SK-N-SH (cell line): ENCODE measurements at regions not wholly inside any gene's neighbourhood (a gene's known extent, or its start where the extent isn't known, plus 50 kb on each side); places are given as distances from the start of the nearest gene placed in this dataset.

ENCODE experiments used
- CTCF ChIA-PET: fragments of 300-600, 350-600 bp; formaldehyde crosslinking; extraction: SDS; loops from one replicate; lab custom pipeline; 2021; lab: Yijun Ruan, JAX
- POLR2A ChIA-PET: fragments of 350-600 bp; sonication (Branson Sonifier 250); formaldehyde crosslinking; extraction: SDS; loops from one replicate; lab custom pipeline; 2020; ENCODE audit warnings: antibody characterized with exemption, inconsistent platforms; lab: Yijun Ruan, JAX
- DNase-seq: peaks from one replicate; pipeline ENCODE4 v3.0.0; 2012
- H2AFZ ChIP-seq: fragments of 200-600 bp; sonication (generic); 2 replicates; pipeline ENCODE4 v1.8.1; 2016; ENCODE audit warnings: antibody characterized with exemption, mild to moderate bottlenecking, low read depth
- H3F3A ChIP-seq: fragments of 200-600 bp; sonication (generic); replicated peaks from 2 replicates; pipeline ENCODE3; 2016; ENCODE audit warnings: antibody characterized with exemption, mild to moderate bottlenecking; ENCODE audit not compliant: insufficient read depth
- H3K27ac ChIP-seq, 2 experiments: fragments of 200-500 bp in 1 of 2; fragments of 200-600 bp in 1 of 2; sonication (Bioruptor generic) in 1 of 2; sonication (generic), shearing (Covaris generic) in 1 of 2; 2 replicates each; pipeline versions ENCODE4 v1.5.1 to v1.6.1; 2014 to 2016; ENCODE audit warnings: low read depth in 2 of 2, inconsistent platforms in 1 of 2, low read length in 1 of 2, mild to moderate bottlenecking in 1 of 2, mixed read lengths in 1 of 2
- H3K27me3 ChIP-seq: fragments of 200-600 bp; sonication (generic), shearing (Covaris generic); 2 replicates; pipeline ENCODE4 v1.6.1; 2016; ENCODE audit warnings: mixed run types; ENCODE audit not compliant: insufficient read depth
- H3K36me3 ChIP-seq, 2 experiments: fragments of 200-500 bp in 1 of 2; fragments of 200-600 bp in 1 of 2; sonication (Bioruptor generic) in 1 of 2; sonication (generic) in 1 of 2; replicated peaks in 1 of 2; 2 replicates each; pipeline versions ENCODE3 to v1.5.1; 2014 to 2016; ENCODE audit warnings: low read length in 1 of 2, mild to moderate bottlenecking in 1 of 2; ENCODE audit not compliant: insufficient read depth in 2 of 2, control insufficient read depth in 1 of 2
- H3K4me1 ChIP-seq, 2 experiments: fragments of 200-500 bp in 1 of 2; fragments of 200-600 bp in 1 of 2; sonication (Bioruptor generic) in 1 of 2; sonication (generic), shearing (Covaris generic) in 1 of 2; 2 replicates each; pipeline versions ENCODE4 v1.5.1 to v1.6.1; 2014 to 2016; ENCODE audit warnings: low read depth in 1 of 2, low read length in 1 of 2, mixed run types in 1 of 2; ENCODE audit not compliant: insufficient read depth in 2 of 2, control insufficient read depth in 1 of 2
- H3K4me2 ChIP-seq: fragments of 200-600 bp; sonication (generic), shearing (Covaris generic); 2 replicates; pipeline ENCODE4 v1.6.1; 2017; ENCODE audit warnings: mixed run types
- H3K4me3 ChIP-seq, 2 experiments: fragments of 200-500 bp in 1 of 2; fragments of 200-600 bp in 1 of 2; sonication (Bioruptor generic) in 1 of 2; sonication (generic), shearing (Covaris generic) in 1 of 2; 2 replicates each; pipeline versions ENCODE4 v1.5.1 to v1.8.1; 2014 to 2016; ENCODE audit warnings: low read depth in 2 of 2, inconsistent platforms in 1 of 2, low read length in 1 of 2, mild to moderate bottlenecking in 1 of 2, mixed read lengths in 1 of 2, moderate library complexity in 1 of 2
- H3K79me2 ChIP-seq: fragments of 200-600 bp; sonication (generic); 2 replicates; pipeline ENCODE4 v1.8.1; 2017; ENCODE audit warnings: mild to moderate bottlenecking; ENCODE audit not compliant: insufficient read depth
- H3K9ac ChIP-seq: fragments of 200-600 bp; sonication (generic); 2 replicates; pipeline ENCODE4 v1.6.1; 2017; ENCODE audit warnings: mixed run types
- H3K9me2 ChIP-seq: fragments of 200-600 bp; sonication (generic); 2 replicates; pipeline ENCODE4 v1.6.1; 2017; ENCODE audit warnings: mixed run types
- H3K9me3 ChIP-seq: fragments of 200-600 bp; sonication (generic); 2 replicates; pipeline ENCODE4 v1.6.1; 2017; ENCODE audit warnings: mixed run types, mild to moderate bottlenecking, moderate library complexity
- H4K20me1 ChIP-seq: fragments of 200-600 bp; sonication (generic); 2 replicates; pipeline ENCODE4 v1.6.1; 2017; ENCODE audit warnings: mild to moderate bottlenecking, mixed run types; ENCODE audit not compliant: insufficient read depth
- ELF1 ChIP-seq: IDR thresholded peaks from 2 replicates; pipeline ENCODE4 v1.4.0; 2012
- EZH2phosphoT487 ChIP-seq: fragments of 200-600 bp; sonication (generic); IDR thresholded peaks from 2 replicates; pipeline ENCODE4 v1.6.1; 2017; ENCODE audit warnings: low read depth, mixed run types, mild to moderate bottlenecking, antibody characterized with exemption, moderate library complexity, borderline replicate concordance
- FOXJ3 ChIP-seq: sonication (generic); formaldehyde crosslinking; IDR thresholded peaks from 2 replicates; pipeline ENCODE4 v1.5.1; 2020; ENCODE audit warnings: mild to moderate bottlenecking, missing genetic modification reagents
- FOXM1 ChIP-seq: IDR thresholded peaks from 2 replicates; pipeline ENCODE4 v1.4.0; 2012; ENCODE audit warnings: low read depth, mild to moderate bottlenecking
- MEF2A ChIP-seq: IDR thresholded peaks from 2 replicates; pipeline ENCODE4 v1.4.0; 2012; ENCODE audit warnings: low read depth, borderline replicate concordance
- MXI1 ChIP-seq: IDR thresholded peaks from 2 replicates; pipeline ENCODE4 v1.6.1; 2012; ENCODE audit warnings: mild to moderate bottlenecking, low read depth, low read length, improper control_type of control experiment
- NFIC ChIP-seq: IDR thresholded peaks from 2 replicates; pipeline ENCODE4 v1.4.0; 2012; ENCODE audit warnings: borderline replicate concordance
- NRF1 ChIP-seq: IDR thresholded peaks from 2 replicates; pipeline ENCODE4 v1.6.1; 2012; ENCODE audit warnings: low read depth, mild to moderate bottlenecking, low read length
- RAD21 ChIP-seq: IDR thresholded peaks from 2 replicates; pipeline ENCODE4 v1.6.1; 2012; ENCODE audit warnings: mild to moderate bottlenecking, low read length
- RXRA ChIP-seq: IDR thresholded peaks from 2 replicates; pipeline ENCODE4 v1.4.0; 2012; ENCODE audit warnings: low read depth, mild to moderate bottlenecking, borderline replicate concordance
- SIN3A ChIP-seq: IDR thresholded peaks from 2 replicates; pipeline ENCODE4 v1.6.1; 2012; ENCODE audit warnings: low read depth, mild to moderate bottlenecking, low read length, moderate library complexity, borderline replicate concordance
- TAF1 ChIP-seq: IDR thresholded peaks from 2 replicates; pipeline ENCODE4 v1.6.1; 2012; ENCODE audit warnings: low read depth, mild to moderate bottlenecking, low read length, moderate library complexity, borderline replicate concordance
- TCF12 ChIP-seq: IDR thresholded peaks from 2 replicates; pipeline ENCODE4 v1.4.0; 2012
- TEAD4 ChIP-seq: IDR thresholded peaks from 2 replicates; pipeline ENCODE4 v1.4.0; 2012; ENCODE audit warnings: mild to moderate bottlenecking, borderline replicate concordance; ENCODE audit not compliant: insufficient read depth
- WGBS: methylation state at CpG from one replicate; pipeline ENCODE4 v1.1.6; 2017; ENCODE audit warnings: low lambda C conversion rate; 5-methylcytosine and 5-hydroxymethylcytosine counted together
- TF ChIP-seq, protein P1 (sequence below): IDR thresholded peaks from 2 replicates; pipeline ENCODE4; 2012
- TF ChIP-seq, protein P2 (sequence below): IDR thresholded peaks from 2 replicates; pipeline ENCODE4 v1.6.1; 2012; ENCODE audit warnings: mild to moderate bottlenecking, low read depth, low read length, moderate library complexity
- TF ChIP-seq, protein P3 (sequence below): fragments of 150-350 bp; IDR thresholded peaks from 2 replicates; pipeline ENCODE4 v1.6.1; 2017; ENCODE audit warnings: antibody characterized with exemption, low read length, low read depth, borderline replicate concordance
- TF ChIP-seq, protein P4 (sequence below): IDR thresholded peaks from 2 replicates; pipeline ENCODE4 v1.4.0; 2012; ENCODE audit warnings: low read depth, borderline replicate concordance

DNA sequence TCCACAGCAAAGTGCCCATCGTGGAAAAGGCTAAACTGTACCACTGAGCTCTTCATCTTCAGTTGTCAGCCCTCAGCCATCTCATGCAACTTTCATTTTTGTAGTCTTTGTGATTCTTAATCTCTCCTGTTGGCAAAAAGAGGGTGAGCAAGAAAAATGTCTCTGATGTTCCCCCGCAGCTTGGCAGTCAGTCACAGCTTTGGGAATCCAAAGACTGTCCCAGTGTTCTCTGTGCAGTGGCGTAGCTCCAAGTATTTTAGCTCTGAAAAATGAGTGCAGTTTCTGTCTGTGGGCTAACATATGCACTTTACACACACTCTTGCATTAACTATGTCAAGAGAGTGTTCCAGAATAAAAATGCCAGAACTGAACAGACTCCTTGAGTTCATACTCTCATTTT is 372.2 kb downstream of the TMEM232 start:
- Histone ChIP-seq H3K4me1 (peaks cover 0 to 10% of the 10 kb centered on the region in 2 experiments; a peak in 2 of 4 replicates), H4K20me1 (no peaks in the 10 kb centered on the region), H3K4me3 (no peak overlapping the region), H3K27ac (no peak overlapping the region), H3K4me2 (no peak overlapping the region), H3F3A (peaks cover 5% of the 10 kb centered on the region), H3K27me3 (no peaks in the 10 kb centered on the region), H2AFZ (no peak overlapping the region), H3K9me3 (no peaks in the 10 kb centered on the region), H3K36me3 (no peaks in the 10 kb centered on the region), H3K79me2 (no peaks in the 10 kb centered on the region), H3K9me2 (no peaks in the 10 kb centered on the region), H3K9ac (no peak overlapping the region)
- ChIA-PET CTCF (no interaction called here), POLR2A (no interaction called here)
- DNase-seq = no peak
- 65% methylated on average over 3 of the region's 3 CpGs for whole genome bisulfite sequencing
- TF ChIP-seq RXRA = no peak
- TF ChIP-seq, protein P1, sequence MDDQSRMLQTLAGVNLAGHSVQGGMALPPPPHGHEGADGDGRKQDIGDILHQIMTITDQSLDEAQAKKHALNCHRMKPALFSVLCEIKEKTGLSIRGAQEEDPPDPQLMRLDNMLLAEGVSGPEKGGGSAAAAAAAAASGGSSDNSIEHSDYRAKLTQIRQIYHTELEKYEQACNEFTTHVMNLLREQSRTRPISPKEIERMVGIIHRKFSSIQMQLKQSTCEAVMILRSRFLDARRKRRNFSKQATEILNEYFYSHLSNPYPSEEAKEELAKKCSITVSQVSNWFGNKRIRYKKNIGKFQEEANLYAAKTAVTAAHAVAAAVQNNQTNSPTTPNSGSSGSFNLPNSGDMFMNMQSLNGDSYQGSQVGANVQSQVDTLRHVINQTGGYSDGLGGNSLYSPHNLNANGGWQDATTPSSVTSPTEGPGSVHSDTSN = 0 out of 2 replicates have a peak, but pooled peaks have one; percentile 5

DNA sequence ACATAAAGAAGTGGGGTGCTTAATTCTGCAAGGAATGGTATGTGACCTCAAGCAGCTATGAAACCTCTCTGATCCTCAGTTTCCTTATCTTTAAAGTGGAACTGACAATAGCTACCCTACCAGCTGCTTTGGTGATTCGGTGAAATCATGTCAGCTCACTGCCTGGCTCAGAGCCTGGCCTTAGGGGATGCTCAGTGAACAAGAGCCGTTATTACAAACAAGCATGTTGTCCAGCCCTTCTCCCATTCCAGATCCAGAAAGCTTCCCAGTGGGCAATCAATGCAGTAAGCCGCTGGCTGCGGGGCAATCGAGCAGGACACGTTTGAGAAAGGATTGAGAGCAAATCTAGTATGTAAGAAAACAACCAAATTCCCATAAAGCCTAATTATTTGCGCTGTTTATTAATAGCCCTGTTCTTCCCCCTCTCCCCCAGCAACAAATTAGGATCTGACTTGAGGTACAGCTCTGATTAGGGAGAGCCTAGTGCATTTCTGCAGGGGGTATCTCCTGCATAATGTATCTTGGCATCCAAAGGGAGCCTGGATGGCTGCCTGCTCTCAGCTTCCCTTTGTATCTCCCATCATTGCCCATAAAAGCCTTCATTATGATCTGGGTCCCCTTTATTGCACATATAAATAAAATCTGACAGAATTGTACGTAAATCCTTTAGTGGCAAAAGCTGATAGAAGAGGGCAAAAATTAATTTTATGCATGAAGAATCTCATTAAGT is 371.4 kb downstream of the TMEM232 start:
- Histone ChIP-seq H3K79me2 (no peaks in the 10 kb centered on the region), H3K36me3 (no peaks in the 10 kb centered on the region), H3F3A (peaks cover 5% of the 10 kb centered on the region), H2AFZ (no peak overlapping the region), H4K20me1 (no peaks in the 10 kb centered on the region), H3K4me1 (peaks cover 0 to 10% of the 10 kb centered on the region in 2 experiments; a peak in 2 of 4 replicates), H3K4me2 (no peak overlapping the region), H3K27ac (no peak overlapping the region), H3K27me3 (no peaks in the 10 kb centered on the region), H3K9me3 (no peaks in the 10 kb centered on the region), H3K9ac (no peak overlapping the region), H3K4me3 (no peak overlapping the region), H3K9me2 (no peaks in the 10 kb centered on the region)
- TF ChIP-seq NRF1 (no peak), ELF1 (no peak), RAD21 (no peak), TAF1 (no peak), TCF12 (no peak), SIN3A (no peak), EZH2phosphoT487 (no peak), NFIC (no peak), MEF2A (no peak), TEAD4 (no peak), FOXJ3 (CRISPR knock-in tag) (no peak), MXI1 (no peak), FOXM1 (no peak)
- TF ChIP-seq, protein P2, sequence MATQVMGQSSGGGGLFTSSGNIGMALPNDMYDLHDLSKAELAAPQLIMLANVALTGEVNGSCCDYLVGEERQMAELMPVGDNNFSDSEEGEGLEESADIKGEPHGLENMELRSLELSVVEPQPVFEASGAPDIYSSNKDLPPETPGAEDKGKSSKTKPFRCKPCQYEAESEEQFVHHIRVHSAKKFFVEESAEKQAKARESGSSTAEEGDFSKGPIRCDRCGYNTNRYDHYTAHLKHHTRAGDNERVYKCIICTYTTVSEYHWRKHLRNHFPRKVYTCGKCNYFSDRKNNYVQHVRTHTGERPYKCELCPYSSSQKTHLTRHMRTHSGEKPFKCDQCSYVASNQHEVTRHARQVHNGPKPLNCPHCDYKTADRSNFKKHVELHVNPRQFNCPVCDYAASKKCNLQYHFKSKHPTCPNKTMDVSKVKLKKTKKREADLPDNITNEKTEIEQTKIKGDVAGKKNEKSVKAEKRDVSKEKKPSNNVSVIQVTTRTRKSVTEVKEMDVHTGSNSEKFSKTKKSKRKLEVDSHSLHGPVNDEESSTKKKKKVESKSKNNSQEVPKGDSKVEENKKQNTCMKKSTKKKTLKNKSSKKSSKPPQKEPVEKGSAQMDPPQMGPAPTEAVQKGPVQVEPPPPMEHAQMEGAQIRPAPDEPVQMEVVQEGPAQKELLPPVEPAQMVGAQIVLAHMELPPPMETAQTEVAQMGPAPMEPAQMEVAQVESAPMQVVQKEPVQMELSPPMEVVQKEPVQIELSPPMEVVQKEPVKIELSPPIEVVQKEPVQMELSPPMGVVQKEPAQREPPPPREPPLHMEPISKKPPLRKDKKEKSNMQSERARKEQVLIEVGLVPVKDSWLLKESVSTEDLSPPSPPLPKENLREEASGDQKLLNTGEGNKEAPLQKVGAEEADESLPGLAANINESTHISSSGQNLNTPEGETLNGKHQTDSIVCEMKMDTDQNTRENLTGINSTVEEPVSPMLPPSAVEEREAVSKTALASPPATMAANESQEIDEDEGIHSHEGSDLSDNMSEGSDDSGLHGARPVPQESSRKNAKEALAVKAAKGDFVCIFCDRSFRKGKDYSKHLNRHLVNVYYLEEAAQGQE = no peak
- TF ChIP-seq, protein P1 = no peak
- TF ChIP-seq, protein P3, sequence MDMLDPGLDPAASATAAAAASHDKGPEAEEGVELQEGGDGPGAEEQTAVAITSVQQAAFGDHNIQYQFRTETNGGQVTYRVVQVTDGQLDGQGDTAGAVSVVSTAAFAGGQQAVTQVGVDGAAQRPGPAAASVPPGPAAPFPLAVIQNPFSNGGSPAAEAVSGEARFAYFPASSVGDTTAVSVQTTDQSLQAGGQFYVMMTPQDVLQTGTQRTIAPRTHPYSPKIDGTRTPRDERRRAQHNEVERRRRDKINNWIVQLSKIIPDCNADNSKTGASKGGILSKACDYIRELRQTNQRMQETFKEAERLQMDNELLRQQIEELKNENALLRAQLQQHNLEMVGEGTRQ = no peak
- TF ChIP-seq, protein P4, sequence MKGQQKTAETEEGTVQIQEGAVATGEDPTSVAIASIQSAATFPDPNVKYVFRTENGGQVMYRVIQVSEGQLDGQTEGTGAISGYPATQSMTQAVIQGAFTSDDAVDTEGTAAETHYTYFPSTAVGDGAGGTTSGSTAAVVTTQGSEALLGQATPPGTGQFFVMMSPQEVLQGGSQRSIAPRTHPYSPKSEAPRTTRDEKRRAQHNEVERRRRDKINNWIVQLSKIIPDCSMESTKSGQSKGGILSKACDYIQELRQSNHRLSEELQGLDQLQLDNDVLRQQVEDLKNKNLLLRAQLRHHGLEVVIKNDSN = no peak
- POLR2A ChIA-PET = no interaction called here
- CTCF ChIA-PET = no interaction called here
- DNase-seq = no peak
- 79% methylated on average over 8 of the region's 8 CpGs for WGBS
